H1 (cell line): ENCODE measurements at regions not wholly inside any gene's neighbourhood (a gene's known extent, or its start where the extent isn't known, plus 50 kb on each side); places are given as distances from the start of the nearest gene placed in this dataset.

Experiments
- EZH2 ChIP-seq: fragments of 200-600 bp; sonication (generic); IDR thresholded peaks from 2 replicates; pipeline ENCODE4 v1.7.1; 2012; ENCODE audit warnings: low read depth, mild to moderate bottlenecking, moderate library complexity, low read length, inconsistent platforms; ENCODE audit not compliant: severe bottlenecking
- TF ChIP-seq, protein P1 (sequence below), 3 experiments: IDR thresholded peaks; 1 replicate in 2 of 3; 2 replicates in 1 of 3; pipeline versions ENCODE4 v1.5.1 to v1.6.1; 2011; ENCODE audit warnings: low read length in 3 of 3, mild to moderate bottlenecking in 3 of 3, inconsistent platforms in 2 of 3, low read depth in 1 of 3, moderate library complexity in 1 of 3; ENCODE audit not compliant: insufficient read depth in 1 of 3; ENCODE audit errors: control extremely low read depth in 1 of 3
- TF ChIP-seq, protein P2 (sequence below): fragments of 300-600 bp; sonication (generic); IDR thresholded peaks from 2 replicates; pipeline ENCODE4 v1.7.1; 2012; ENCODE audit warnings: low read length, moderate library complexity, mild to moderate bottlenecking, inconsistent platforms; ENCODE audit not compliant: insufficient replicate concordance

DNA sequence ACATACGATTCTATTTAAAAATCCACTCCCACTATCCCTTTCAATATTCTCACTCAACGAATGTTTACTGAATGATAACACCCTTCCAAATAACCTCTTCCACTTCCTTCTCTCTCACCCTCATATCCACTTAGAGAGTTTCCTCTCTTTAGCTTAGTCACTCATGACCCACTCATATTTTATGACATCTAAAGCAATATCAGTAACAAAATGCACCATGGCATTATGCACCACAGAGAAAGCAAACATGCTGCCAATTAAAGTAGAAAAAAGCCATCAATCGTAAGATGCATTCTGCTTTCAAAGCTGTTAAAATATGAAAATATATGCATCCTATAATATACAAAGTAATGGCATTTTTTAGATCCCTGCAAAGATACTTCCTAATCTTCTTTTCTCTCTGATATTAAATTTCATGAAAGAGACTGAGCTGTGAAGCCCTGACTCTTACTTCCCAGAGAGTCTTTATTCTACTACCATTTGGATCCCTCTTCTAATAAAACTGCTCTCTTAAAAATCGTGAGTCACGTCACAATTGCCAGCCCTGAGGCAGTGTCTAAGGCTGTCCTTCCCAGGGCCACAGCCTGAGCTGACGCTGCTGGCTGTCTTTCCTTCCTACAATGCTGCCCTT lies 283.0 kb upstream of the KLF6 start:
- TF ChIP-seq EZH2, result no peak
- TF ChIP-seq, protein P1, sequence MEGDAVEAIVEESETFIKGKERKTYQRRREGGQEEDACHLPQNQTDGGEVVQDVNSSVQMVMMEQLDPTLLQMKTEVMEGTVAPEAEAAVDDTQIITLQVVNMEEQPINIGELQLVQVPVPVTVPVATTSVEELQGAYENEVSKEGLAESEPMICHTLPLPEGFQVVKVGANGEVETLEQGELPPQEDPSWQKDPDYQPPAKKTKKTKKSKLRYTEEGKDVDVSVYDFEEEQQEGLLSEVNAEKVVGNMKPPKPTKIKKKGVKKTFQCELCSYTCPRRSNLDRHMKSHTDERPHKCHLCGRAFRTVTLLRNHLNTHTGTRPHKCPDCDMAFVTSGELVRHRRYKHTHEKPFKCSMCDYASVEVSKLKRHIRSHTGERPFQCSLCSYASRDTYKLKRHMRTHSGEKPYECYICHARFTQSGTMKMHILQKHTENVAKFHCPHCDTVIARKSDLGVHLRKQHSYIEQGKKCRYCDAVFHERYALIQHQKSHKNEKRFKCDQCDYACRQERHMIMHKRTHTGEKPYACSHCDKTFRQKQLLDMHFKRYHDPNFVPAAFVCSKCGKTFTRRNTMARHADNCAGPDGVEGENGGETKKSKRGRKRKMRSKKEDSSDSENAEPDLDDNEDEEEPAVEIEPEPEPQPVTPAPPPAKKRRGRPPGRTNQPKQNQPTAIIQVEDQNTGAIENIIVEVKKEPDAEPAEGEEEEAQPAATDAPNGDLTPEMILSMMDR (IDR thresholded peaks at IDR 0.05; ENCODE audit: control extremely low read depth in 1 of 3, insufficient read depth in 1 of 3, low read depth in 1 of 3, low read length in 3 of 3), result no peak
- TF ChIP-seq, protein P2, sequence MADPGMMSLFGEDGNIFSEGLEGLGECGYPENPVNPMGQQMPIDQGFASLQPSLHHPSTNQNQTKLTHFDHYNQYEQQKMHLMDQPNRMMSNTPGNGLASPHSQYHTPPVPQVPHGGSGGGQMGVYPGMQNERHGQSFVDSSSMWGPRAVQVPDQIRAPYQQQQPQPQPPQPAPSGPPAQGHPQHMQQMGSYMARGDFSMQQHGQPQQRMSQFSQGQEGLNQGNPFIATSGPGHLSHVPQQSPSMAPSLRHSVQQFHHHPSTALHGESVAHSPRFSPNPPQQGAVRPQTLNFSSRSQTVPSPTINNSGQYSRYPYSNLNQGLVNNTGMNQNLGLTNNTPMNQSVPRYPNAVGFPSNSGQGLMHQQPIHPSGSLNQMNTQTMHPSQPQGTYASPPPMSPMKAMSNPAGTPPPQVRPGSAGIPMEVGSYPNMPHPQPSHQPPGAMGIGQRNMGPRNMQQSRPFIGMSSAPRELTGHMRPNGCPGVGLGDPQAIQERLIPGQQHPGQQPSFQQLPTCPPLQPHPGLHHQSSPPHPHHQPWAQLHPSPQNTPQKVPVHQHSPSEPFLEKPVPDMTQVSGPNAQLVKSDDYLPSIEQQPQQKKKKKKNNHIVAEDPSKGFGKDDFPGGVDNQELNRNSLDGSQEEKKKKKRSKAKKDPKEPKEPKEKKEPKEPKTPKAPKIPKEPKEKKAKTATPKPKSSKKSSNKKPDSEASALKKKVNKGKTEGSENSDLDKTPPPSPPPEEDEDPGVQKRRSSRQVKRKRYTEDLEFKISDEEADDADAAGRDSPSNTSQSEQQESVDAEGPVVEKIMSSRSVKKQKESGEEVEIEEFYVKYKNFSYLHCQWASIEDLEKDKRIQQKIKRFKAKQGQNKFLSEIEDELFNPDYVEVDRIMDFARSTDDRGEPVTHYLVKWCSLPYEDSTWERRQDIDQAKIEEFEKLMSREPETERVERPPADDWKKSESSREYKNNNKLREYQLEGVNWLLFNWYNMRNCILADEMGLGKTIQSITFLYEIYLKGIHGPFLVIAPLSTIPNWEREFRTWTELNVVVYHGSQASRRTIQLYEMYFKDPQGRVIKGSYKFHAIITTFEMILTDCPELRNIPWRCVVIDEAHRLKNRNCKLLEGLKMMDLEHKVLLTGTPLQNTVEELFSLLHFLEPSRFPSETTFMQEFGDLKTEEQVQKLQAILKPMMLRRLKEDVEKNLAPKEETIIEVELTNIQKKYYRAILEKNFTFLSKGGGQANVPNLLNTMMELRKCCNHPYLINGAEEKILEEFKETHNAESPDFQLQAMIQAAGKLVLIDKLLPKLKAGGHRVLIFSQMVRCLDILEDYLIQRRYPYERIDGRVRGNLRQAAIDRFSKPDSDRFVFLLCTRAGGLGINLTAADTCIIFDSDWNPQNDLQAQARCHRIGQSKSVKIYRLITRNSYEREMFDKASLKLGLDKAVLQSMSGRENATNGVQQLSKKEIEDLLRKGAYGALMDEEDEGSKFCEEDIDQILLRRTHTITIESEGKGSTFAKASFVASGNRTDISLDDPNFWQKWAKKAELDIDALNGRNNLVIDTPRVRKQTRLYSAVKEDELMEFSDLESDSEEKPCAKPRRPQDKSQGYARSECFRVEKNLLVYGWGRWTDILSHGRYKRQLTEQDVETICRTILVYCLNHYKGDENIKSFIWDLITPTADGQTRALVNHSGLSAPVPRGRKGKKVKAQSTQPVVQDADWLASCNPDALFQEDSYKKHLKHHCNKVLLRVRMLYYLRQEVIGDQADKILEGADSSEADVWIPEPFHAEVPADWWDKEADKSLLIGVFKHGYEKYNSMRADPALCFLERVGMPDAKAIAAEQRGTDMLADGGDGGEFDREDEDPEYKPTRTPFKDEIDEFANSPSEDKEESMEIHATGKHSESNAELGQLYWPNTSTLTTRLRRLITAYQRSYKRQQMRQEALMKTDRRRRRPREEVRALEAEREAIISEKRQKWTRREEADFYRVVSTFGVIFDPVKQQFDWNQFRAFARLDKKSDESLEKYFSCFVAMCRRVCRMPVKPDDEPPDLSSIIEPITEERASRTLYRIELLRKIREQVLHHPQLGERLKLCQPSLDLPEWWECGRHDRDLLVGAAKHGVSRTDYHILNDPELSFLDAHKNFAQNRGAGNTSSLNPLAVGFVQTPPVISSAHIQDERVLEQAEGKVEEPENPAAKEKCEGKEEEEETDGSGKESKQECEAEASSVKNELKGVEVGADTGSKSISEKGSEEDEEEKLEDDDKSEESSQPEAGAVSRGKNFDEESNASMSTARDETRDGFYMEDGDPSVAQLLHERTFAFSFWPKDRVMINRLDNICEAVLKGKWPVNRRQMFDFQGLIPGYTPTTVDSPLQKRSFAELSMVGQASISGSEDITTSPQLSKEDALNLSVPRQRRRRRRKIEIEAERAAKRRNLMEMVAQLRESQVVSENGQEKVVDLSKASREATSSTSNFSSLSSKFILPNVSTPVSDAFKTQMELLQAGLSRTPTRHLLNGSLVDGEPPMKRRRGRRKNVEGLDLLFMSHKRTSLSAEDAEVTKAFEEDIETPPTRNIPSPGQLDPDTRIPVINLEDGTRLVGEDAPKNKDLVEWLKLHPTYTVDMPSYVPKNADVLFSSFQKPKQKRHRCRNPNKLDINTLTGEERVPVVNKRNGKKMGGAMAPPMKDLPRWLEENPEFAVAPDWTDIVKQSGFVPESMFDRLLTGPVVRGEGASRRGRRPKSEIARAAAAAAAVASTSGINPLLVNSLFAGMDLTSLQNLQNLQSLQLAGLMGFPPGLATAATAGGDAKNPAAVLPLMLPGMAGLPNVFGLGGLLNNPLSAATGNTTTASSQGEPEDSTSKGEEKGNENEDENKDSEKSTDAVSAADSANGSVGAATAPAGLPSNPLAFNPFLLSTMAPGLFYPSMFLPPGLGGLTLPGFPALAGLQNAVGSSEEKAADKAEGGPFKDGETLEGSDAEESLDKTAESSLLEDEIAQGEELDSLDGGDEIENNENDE, result no peak
